Activated T-helper 9 cell treated with anti-CD3 and anti-CD28 coated beads, Interleukin-2, amount 50 U/mL, for 16 hours (primary cell): ENCODE measurements at regions not wholly inside any gene's neighbourhood (a gene's known extent, or its start where the extent isn't known, plus 50 kb on each side); places are given as distances from the start of the nearest gene placed in this dataset.
"Not testable (repeated sequence)": the region's sequence is repeated elsewhere in the genome, so short reads cannot be mapped to it uniquely, and the experiment has no call there.

ENCODE experiments used
- DNase-seq: peaks from one replicate; pipeline ENCODE4 v3.0.0-alpha.2; 2020; ENCODE audit warnings: low read depth

- no peak for DNase-seq
Observed at GRCh38 chrX:13223868-13224567, 95.8 kb downstream of the ATXN3L start.

DNA sequence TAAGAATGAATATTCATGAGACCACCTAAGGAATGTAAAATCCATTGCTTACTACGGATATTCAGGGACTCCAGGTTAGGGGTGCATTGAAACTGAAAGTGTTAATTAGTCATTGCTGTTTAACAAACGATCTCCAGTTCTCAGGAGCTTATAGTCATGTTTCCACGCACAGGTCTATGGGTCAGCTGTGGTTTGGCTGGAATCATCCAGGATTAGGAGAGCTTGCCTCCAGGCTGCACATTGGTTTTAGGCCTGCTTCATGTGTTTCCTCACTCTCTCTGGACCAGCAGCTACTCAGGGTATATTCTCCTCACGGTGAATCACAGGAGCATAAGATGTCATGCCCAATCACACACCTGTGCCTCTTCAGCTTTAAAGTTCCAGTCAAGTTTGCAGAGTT, 98.9 kb downstream of the ATXN3L start:
- DNase-seq = no peak

- no peak for DNase-seq
Observed at GRCh38 chrX:13219991-13220764, 99.7 kb downstream of the ATXN3L start.

DNA sequence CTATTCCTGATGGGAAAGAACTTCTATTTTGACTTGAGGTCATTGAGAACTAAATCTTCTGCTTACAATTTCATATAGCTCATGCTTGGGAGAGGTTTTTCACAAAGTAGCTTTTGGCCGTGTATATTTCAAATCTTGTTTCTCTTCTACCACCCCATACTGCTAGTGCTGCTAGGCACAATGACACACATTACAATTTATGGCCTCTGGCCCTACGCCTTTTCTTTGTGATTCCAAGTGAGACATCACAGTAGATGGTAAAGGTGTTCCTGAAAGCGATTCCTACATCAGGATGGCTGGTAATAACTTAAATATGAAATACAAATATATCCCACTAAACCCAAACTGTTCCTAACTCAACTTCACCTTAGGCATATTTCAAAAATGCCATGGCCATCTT, 101.1 kb downstream of the ATXN3L start:
- DNase-seq = no peak

GRCh38 chrX:13216139-13216538, 103.7 kb downstream of the ATXN3L start:
- DNase-seq = no peak

- DNase-seq = no peak
Observed at GRCh38 chrX:13215729-13216128, 104.1 kb downstream of the ATXN3L start.

DNA sequence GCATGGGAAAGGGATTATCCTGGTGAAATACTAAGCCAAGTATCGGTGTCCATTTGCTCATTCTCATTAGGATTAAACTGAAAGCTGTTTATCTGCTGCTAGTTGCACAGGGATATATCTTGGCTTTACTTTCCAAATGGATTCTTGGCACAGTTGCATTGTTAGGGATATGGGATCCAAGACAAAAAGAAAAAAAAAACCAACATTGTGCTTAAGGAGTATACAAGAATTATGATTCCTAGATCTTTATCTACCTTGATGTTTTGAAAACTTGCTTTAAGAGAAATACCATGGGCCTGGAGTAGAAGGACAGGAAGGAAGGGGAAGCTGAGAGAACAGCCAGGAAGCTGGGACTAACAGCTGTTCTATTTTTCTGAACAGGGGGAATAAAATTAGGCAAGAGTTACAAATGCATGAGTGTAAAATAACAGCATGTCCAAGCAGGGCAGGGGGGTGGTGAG, 107.6 kb downstream of the ATXN3L start:
- no peak for DNase-seq

- DNase-seq = not testable (repeated sequence)
Observed at GRCh38 chrX:13210142-13210541, 109.7 kb downstream of the ATXN3L start.

DNA sequence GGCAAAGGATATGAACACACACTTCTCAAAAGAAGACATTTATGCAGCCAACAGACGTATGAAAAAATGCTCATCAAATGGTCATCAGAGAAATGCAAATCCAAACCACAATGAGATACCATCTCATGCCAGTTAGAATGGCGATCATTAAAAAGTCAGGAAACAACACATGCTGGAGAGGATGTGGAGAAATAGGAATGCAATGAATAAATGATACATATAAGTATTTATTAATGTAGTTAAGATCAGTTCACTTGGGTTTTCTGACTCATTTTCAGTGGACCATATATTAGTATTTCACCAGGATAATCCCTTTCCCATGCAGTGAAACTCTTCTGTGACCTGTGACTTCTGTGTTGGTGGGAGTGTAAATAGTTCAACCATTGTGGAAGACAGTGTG, 110.1 kb downstream of the ATXN3L start:
- DNase-seq = not testable (repeated sequence)

GRCh38 chrX:13208281-13208935, 111.4 kb downstream of the ATXN3L start:
- no peak for DNase-seq

- DNase-seq = no peak
Observed at GRCh38 chrX:13203271-13203670, 116.6 kb downstream of the ATXN3L start.

GRCh38 chrX:13201605-13202219, 118.1 kb downstream of the ATXN3L start:
- no peak for DNase-seq

GRCh38 chrX:13200398-13200797, 119.5 kb downstream of the ATXN3L start:
- DNase-seq = no peak

- DNase-seq = no peak
Observed at GRCh38 chrX:13198762-13199064, 121.1 kb downstream of the ATXN3L start.

DNA sequence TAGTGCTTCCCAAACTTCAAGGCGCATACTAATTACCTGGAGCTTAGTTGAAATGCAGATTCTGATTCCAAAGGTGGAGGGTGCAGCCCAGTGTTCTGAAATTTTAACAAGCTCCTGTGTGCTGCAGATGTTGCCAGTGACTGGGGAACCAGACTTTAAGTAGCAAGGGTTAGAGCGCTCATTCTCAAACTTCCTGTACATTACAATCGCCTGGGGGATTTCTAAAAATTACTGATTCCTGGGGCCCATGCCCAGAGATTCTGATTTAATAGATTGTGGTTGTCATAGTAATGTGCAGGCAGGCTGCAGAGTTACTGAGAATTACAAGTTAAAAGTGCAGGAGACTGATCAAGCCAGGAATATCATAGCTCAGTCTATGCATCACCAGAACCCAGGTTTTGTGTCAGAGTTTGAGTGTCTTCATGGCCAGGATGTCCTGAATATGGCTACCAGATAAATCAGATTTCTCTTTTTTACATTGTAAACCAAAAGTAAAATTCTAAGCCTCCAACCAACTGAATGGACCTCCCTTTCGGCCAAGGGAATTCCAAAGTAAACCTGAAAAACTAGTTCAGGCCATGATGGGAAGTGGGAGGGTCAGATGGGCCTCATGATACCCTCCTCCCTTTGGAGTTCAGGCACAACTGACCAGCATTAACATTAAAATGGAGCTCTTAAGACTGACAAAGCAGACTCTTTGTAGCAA, 121.6 kb downstream of the ATXN3L start:
- DNase-seq = no peak

GRCh38 chrX:13196782-13197181, 123.1 kb downstream of the ATXN3L start:
- DNase-seq = no peak

DNA sequence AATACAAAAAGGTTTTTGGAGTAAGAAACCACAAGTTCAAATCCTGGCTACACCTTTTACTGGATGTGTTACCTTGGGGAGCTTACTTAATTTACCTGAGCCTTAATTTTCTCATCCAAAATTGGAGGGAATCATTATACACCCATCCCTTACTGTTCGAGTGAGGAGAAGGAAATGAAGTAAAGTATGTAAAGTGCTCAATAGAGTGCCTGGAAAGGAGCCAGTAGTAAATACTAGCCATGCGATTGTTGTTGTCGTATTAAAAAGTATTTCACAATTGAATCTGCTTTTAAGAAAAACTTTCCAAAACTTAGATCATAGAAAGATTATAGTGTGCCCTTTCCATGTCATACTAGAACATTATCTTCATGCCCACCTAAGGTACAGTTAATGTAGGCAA, 124.5 kb downstream of the ATXN3L start:
- DNase-seq = no peak

- DNase-seq = no peak
Observed at GRCh38 chrX:13194291-13195103, 125.4 kb downstream of the ATXN3L start.

DNA sequence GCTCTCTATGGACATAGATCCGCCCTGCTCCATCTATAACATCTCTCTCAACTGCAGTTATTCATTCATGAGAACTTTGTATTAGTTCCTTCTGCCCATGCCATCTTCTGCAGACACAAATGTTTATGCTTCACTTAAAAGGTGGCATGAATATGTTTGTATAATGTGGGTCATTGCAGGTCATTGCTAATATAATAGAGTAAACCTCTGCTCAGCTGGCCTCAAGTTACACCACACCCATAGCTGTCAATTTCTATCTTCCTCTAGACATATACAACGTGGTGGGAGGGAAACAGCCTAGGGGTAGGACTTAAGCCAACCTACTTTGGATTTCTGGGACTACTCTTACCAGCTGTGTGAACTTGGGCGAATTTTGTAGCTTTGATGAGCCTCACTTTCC, 129.8 kb downstream of the ATXN3L start:
- no peak for DNase-seq

DNA sequence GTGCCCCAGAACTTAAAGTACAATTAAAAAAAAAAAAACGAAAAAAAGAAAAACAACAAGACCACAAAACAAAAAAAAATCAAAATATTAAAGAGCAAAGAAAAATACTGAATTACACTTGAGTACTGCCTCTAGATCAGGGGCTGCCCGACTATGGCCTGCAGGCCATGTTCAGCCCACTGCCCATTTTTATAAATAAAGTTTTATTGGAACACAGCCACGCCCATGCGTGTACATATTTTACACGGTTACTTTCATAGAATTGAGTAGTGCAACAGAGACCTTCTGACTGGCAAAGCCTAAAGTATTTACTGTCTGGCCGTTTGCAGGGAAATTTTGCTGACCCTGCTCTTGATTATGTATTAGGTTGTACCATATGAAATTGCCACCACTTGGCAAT, 130.5 kb downstream of the ATXN3L start:
- DNase-seq = no peak

DNA sequence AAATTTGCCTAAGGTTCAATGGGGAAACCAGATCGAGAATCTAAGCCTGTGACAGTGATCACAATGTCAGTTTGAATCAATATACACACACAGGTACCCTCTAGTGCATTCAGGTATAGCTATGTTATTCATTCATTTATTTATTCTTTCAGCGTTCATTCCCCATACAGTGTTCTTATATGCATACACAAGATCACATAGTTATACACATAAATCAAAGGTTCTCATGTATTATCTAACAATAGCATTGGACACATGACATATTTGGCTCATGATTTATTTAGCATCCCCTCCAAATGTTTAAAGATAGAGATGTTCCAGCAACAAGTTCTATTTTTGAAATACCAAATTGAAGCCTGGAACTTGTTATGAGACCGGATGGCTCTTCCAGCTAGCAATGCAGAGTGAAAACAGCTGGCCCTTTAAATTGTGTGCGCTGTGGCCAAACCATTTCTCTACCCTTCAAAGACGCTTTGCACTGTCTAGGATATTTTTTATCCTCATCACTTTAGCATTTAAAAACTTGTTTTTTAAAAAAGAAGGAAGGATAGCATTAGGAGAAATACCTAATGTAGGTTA, 131.0 kb downstream of the ATXN3L start:
- DNase-seq = no peak
